Panc1 (cell line): ENCODE measurements at regions not wholly inside any gene's neighbourhood (a gene's known extent, or its start where the extent isn't known, plus 50 kb on each side); places are given as distances from the start of the nearest gene placed in this dataset.

Experiments
- CTCF ChIP-seq: fragments of 450-650 bp; IDR thresholded peaks from 2 replicates; pipeline ENCODE4 v1.5.1; 2017; ENCODE audit warnings: mild to moderate bottlenecking
- POLR2AphosphoS5 ChIP-seq: IDR thresholded peaks from 2 replicates; pipeline ENCODE4 v1.6.1; 2012; ENCODE audit warnings: mild to moderate bottlenecking, low read depth, low read length, moderate library complexity
- SIN3A ChIP-seq: IDR thresholded peaks from 2 replicates; pipeline ENCODE4 v1.6.1; 2012; ENCODE audit warnings: low read depth, mild to moderate bottlenecking, low read length, moderate library complexity, borderline replicate concordance; ENCODE audit not compliant: insufficient read depth
- TCF7L2 ChIP-seq: IDR thresholded peaks from 2 replicates; pipeline ENCODE4 v1.6.1; 2011; ENCODE audit warnings: mild to moderate bottlenecking, low read depth, low read length, inconsistent platforms
- TF ChIP-seq, protein P1 (sequence below), 2 experiments: IDR thresholded peaks; 2 replicates each; pipeline ENCODE4 v1.6.1; 2011 to 2012; ENCODE audit warnings: low read depth in 2 of 2, control low read depth in 1 of 2, low read length in 1 of 2, mild to moderate bottlenecking in 1 of 2, moderate library complexity in 1 of 2; ENCODE audit not compliant: insufficient read depth in 1 of 2

- TF ChIP-seq CTCF, result no peak
- no peak for TF ChIP-seq POLR2AphosphoS5
- TF ChIP-seq, protein P1, sequence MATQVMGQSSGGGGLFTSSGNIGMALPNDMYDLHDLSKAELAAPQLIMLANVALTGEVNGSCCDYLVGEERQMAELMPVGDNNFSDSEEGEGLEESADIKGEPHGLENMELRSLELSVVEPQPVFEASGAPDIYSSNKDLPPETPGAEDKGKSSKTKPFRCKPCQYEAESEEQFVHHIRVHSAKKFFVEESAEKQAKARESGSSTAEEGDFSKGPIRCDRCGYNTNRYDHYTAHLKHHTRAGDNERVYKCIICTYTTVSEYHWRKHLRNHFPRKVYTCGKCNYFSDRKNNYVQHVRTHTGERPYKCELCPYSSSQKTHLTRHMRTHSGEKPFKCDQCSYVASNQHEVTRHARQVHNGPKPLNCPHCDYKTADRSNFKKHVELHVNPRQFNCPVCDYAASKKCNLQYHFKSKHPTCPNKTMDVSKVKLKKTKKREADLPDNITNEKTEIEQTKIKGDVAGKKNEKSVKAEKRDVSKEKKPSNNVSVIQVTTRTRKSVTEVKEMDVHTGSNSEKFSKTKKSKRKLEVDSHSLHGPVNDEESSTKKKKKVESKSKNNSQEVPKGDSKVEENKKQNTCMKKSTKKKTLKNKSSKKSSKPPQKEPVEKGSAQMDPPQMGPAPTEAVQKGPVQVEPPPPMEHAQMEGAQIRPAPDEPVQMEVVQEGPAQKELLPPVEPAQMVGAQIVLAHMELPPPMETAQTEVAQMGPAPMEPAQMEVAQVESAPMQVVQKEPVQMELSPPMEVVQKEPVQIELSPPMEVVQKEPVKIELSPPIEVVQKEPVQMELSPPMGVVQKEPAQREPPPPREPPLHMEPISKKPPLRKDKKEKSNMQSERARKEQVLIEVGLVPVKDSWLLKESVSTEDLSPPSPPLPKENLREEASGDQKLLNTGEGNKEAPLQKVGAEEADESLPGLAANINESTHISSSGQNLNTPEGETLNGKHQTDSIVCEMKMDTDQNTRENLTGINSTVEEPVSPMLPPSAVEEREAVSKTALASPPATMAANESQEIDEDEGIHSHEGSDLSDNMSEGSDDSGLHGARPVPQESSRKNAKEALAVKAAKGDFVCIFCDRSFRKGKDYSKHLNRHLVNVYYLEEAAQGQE (IDR thresholded peaks at IDR 0.05; ENCODE audit: insufficient read depth in 1 of 2, low read depth in 2 of 2, low read length in 1 of 2), result no peak
- no peak for TF ChIP-seq TCF7L2
- no peak for TF ChIP-seq SIN3A
These were observed 100.6 kb upstream of the TBX3 start for GRCh38 chr12:114784526-114784925.
